Transverse colon (tissue), 4 donors: ENCODE measurements at regions not wholly inside any gene's neighbourhood (a gene's known extent, or its start where the extent isn't known, plus 50 kb on each side); places are given as distances from the start of the nearest gene placed in this dataset.

Experiments used
- CTCF ChIP-seq, 5 experiments: fragments of 200-600 bp in 3 of 5; fragments of 450-650 bp in 2 of 5; sonication (generic) in 3 of 5; IDR thresholded peaks; 1 replicate in 2 of 5; 2 replicates in 3 of 5; pipeline ENCODE4 v1.5.1; 2016 to 2017; ENCODE audit warnings: antibody characterized with exemption in 5 of 5, inconsistent platforms in 3 of 5, mild to moderate bottlenecking in 2 of 5, moderate library complexity in 1 of 5
- EP300 ChIP-seq: sonication (generic); formaldehyde crosslinking; IDR thresholded peaks from one replicate; pipeline ENCODE4 v1.6.1; 2017; ENCODE audit warnings: antibody characterized with exemption, low read depth
- POLR2AphosphoS5 ChIP-seq, 3 donors: sonication (generic); formaldehyde crosslinking; IDR thresholded peaks; one replicate each; pipeline ENCODE4 v1.6.1; 2016; ENCODE audit warnings: antibody characterized with exemption in 3 of 3

- TF ChIP-seq CTCF (IDR thresholded peaks at IDR 0.05), result no peak
- TF ChIP-seq POLR2AphosphoS5 (IDR thresholded peaks at IDR 0.05), result no peak
- TF ChIP-seq EP300, result no peak
Observed at GRCh38 chr14:89740241-89740640, 214.3 kb downstream of the EFCAB11 start.
